Right atrium auricular region (tissue), 2 donors: ENCODE measurements at regions not wholly inside any gene's neighbourhood (a gene's known extent, or its start where the extent isn't known, plus 50 kb on each side); places are given as distances from the start of the nearest gene placed in this dataset.

ENCODE experiments used
- DNase-seq: peaks from one replicate; pipeline ENCODE4 v3.0.0-alpha.2; 2019; ENCODE audit warnings: low spot score
- H3K27ac ChIP-seq, 2 donors: fragments of 200-600 bp; sonication (generic); 1 replicate in 1 of 2; 2 replicates in 1 of 2; pipeline ENCODE4 v1.5.1; 2016 to 2019
- H3K27me3 ChIP-seq, 2 donors: fragments of 200-600 bp; sonication (generic); one replicate each; pipeline versions ENCODE4 v1.5.1 to v1.6.0; 2017 to 2019
- H3K36me3 ChIP-seq: fragments of 200-600 bp; sonication (generic); one replicate; pipeline ENCODE4 v1.5.1; 2016
- H3K4me1 ChIP-seq, 2 donors: fragments of 200-600 bp; sonication (generic); one replicate each; pipeline versions ENCODE4 v1.5.1 to v1.6.0; 2017 to 2019
- H3K4me3 ChIP-seq, 2 donors: fragments of 200-600 bp; sonication (generic); 1 replicate in 1 of 2; 2 replicates in 1 of 2; pipeline ENCODE4 v1.5.1; 2017 to 2019; ENCODE audit warnings: mild to moderate bottlenecking in 1 of 2, moderate library complexity in 1 of 2
- H3K9me3 ChIP-seq, 2 donors: fragments of 200-600 bp; sonication (generic); one replicate each; pipeline ENCODE4 v1.5.1; 2019
- CTCF ChIP-seq, 2 donors: fragments of 200-600 bp; sonication (generic); IDR thresholded peaks; one replicate each; pipeline ENCODE4 v1.5.1; 2019; ENCODE audit warnings: antibody characterized with exemption in 2 of 2

DNA sequence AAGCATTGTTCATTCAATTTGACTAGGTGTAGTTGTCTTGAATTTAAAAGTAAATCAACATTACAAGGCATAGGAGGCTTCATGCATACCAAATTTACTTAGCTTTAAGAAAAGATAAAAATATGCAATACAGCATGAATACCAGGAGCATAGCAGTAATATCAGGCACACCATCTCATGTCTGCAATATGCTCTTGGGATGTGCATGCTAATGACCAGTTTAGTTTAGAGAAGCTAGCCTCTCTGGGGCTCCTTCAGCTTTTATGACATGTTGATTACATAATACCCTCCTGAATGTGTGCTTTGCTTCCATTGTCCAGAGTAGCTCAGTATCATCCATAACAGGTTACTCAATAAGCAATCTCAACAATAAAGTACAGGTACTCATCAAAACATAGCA lies 497.2 kb downstream of the FLRT2 start:
- H3K27ac ChIP-seq = no peak overlapping the region
- H3K9me3 ChIP-seq = no peaks in the 10 kb centered on the region
- H3K4me1 ChIP-seq = no peaks in the 10 kb centered on the region
- H3K4me3 ChIP-seq = no peak overlapping the region
- no peak for DNase-seq
- no peak for TF ChIP-seq CTCF (IDR thresholded peaks at IDR 0.05)
- no peaks in the 10 kb centered on the region for H3K27me3 ChIP-seq
- H3K36me3 ChIP-seq = no peaks in the 10 kb centered on the region

DNA sequence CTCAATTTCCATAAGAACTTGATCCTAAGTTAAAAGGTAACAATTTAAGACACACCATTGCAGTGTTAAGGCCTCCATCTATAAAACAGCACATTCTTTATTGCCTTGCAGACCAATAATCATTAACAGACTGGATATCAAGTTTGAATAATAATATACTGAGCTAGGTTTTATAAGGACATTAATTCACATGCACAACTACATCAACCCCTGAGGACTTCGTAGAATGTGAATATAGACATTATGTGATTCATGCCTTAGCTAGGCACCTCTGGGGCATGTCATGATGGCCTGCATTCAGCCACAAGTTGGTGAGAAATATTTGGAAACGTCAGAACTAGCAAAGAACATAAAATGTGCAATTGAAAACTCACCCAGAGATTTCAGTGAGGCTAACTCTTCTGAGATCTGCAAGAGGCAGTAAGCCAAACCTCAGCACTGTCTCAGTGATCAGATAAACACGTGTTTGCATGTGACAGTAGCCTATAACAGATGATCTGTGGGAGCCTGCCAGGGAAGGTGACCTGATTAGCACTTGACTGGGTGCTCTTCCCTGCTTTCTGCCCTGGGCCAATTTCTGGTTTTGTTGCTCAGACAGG lies 492.2 kb downstream of the FLRT2 start:
- H3K4me3 ChIP-seq = no peak overlapping the region
- TF ChIP-seq CTCF (IDR thresholded peaks at IDR 0.05) = no peak

GRCh38 chr14:86020841-86021240 lies 490.9 kb downstream of the FLRT2 start:
- H3K36me3 ChIP-seq = no peaks in the 10 kb centered on the region
- DNase-seq = no peak
- TF ChIP-seq CTCF (IDR thresholded peaks at IDR 0.05) = no peak
- H3K27me3 ChIP-seq = no peaks in the 10 kb centered on the region
- H3K27ac ChIP-seq = no peak overlapping the region
- H3K9me3 ChIP-seq = no peaks in the 10 kb centered on the region
- no peaks in the 10 kb centered on the region for H3K4me1 ChIP-seq
- H3K4me3 ChIP-seq = no peak overlapping the region

More for the DNA sequence above, 492.2 kb downstream of the FLRT2 start:
- Histone ChIP-seq H3K27ac (no peak overlapping the region), H3K9me3 (no peaks in the 10 kb centered on the region), H3K27me3 (no peaks in the 10 kb centered on the region), H3K36me3 (no peaks in the 10 kb centered on the region), H3K4me1 (no peaks in the 10 kb centered on the region)
- no peak for DNase-seq

DNA sequence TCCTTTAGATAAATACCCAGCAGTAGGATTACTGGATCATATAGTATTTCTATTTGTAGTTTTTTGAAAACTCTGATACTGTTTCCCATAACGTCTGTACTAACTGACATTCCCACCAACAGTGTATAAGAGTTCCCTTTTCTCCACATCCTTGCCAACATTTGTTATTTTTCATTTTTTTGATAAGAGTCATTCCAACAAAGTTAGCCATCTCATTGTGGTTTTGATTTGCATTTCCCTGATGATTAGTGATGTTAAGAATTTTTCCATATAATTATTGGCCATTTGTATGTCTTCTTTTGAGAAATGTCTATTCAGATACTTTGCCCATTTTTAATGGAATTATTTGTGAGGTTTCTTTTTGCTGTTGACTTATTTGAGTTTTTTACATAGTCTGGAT lies 486.0 kb downstream of the FLRT2 start:
- no peaks in the 10 kb centered on the region for H3K36me3 ChIP-seq
- no peak overlapping the region for H3K27ac ChIP-seq
- H3K9me3 ChIP-seq = no peaks in the 10 kb centered on the region
- no peaks in the 10 kb centered on the region for H3K27me3 ChIP-seq
- H3K4me3 ChIP-seq = no peak overlapping the region
- no peaks in the 10 kb centered on the region for H3K4me1 ChIP-seq
- DNase-seq = no peak
- TF ChIP-seq CTCF (IDR thresholded peaks at IDR 0.05) = no peak

DNA sequence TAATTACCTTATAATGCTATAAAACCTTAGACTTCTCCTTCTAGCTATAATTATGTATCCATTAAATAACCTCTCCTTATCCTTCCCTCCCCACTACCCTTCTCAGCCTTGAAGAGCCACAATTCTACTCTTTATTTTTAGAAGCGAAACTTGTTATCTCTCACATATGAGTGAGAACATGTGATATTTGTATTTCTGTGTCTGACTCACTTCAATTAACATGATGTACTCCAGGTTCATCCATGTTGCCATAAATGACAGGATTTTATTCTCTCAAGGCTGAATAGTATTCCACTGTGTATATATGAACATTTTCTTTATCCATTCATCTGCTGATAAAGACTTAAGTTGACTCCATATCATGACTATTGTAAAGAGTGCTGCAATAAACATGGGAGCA lies 485.6 kb downstream of the FLRT2 start:
- Histone ChIP-seq H3K36me3 (no peaks in the 10 kb centered on the region), H3K4me1 (no peaks in the 10 kb centered on the region), H3K27me3 (no peaks in the 10 kb centered on the region), H3K27ac (no peak overlapping the region), H3K9me3 (no peaks in the 10 kb centered on the region), H3K4me3 (no peak overlapping the region)
- DNase-seq = no peak
- no peak for TF ChIP-seq CTCF (IDR thresholded peaks at IDR 0.05)

GRCh38 chr14:86013641-86014040 lies 483.7 kb downstream of the FLRT2 start:
- Histone ChIP-seq H3K27me3 (no peaks in the 10 kb centered on the region), H3K4me3 (no peak overlapping the region)
- TF ChIP-seq CTCF (IDR thresholded peaks at IDR 0.05) = no peak

More at GRCh38 chr14:86013641-86014040, 483.7 kb downstream of the FLRT2 start:
- no peak for DNase-seq
- H3K27ac ChIP-seq = no peak overlapping the region
- H3K4me1 ChIP-seq = no peaks in the 10 kb centered on the region
- no peaks in the 10 kb centered on the region for H3K9me3 ChIP-seq
- no peaks in the 10 kb centered on the region for H3K36me3 ChIP-seq
